Inflammatory macrophage treated with lipopolysaccharide for 1 hour (primary cell): ENCODE measurements at regions not wholly inside any gene's neighbourhood (a gene's known extent, or its start where the extent isn't known, plus 50 kb on each side); places are given as distances from the start of the nearest gene placed in this dataset.

Experiments
- DNase-seq, 2 donors: peaks; one replicate each; pipeline ENCODE4 v3.0.0-alpha.2; 2020 to 2022

DNA sequence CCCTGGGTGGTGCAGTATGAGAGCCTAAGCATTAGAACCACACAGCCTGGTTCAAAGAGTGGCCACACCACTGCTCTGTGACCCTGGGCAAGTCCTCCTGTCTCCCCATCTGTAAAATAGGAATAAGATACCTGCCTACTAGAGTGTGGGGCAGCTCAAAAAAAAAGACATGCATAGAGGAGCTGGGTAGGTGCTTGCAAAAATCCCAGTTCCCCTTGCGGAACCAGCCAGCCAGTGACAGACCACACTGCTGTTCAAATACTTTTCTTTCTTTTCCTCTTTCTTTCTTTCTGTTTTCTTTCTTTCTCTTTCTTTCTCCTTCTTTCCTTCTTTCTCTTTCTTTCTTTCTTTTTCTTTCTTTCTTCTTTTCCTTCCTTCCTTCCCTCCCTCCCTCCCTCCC lies 63.0 kb upstream of the TRIM2 start:
- DNase-seq = no peak

DNA sequence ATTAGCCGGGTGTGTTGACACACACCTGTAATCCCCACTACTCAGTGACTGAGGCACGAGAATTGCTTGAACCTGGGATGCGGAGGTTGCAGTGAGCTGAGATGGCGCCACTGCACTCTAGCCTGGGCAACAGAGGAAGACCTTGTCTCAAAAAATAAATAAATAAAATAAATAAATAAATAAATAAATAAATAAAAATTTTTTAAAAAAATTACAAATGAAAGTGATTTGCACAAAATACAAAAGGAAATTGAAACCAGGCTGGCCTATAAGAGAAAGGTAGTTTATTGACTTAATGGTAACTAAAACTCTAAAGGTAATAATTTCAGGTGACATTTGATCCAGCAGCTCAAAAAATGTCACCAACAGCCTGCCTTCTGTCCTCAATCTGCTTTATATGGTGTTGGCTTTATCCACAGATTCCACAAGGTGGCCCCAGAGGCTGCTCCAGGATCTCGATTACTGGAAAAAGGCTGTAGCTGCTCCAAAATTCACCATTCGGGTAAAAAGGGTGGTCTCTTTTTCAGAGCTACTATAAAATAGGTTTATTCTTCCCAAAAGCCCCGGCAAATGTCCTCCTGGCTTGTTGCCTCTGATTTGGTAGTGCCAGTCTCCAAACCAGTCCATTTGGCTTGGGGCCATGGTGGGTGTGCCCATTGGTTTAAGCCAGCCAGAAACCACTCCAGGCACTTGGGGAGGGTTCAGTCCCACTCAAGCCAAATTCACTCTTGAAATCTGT lies 61.4 kb upstream of the TRIM2 start:
- peak; percentile 51 to 73 for DNase-seq

DNA sequence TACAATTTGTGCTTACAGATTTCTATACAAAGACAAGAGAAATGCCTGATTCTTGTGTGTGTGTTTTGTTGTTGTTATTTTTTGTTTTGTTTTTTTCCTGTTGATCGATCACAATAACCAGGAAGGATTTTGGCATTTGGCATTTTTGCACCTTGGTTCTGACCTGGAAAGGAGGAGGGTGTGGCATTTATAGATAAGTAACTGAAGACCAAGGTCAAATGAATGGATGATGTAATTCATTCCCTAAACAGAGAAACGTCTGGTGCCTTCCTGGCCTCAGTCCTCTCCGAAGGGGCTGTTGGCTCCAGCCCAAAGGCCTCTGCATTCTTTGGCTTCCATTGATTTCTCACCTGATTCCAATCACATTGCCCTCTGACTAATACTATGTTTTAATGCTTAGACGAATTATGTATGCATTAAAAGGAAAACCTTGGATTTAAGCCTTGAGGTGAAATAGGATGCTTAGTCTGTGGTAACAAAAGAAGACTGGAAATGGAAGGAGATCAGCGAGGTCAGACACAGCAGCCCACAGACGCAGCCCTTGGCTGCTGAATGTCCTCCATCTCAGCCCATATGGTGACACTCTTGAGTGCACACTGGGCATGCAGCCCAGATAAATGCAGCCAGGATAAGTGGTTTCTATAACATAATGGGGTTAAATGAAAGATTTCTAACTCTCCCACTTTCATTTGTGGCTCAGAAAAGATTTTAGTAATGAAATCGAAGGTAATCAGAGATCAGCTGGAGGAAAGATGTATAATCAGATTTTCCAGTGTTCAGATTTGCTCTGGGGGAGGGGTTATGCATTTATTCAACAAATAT lies 60.5 kb upstream of the TRIM2 start:
- DNase-seq = no peak

DNA sequence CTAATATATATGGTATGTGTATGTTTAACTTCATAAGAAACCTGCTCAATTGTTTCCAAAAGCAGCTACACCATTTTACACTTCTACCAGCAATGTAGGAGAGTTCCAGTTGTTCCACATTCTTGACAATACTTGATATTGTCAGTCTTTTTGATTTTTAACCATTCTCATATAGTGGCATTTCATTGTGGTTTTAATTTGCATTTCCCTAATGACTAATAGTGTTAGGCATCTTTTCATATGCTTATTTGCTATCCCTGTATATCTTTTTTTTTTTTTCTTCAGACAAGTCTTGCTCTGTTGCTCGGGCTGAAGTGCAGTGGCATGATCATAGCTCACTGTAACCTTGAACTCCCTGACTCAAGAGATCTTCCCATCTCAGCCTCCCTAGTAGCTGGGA lies 58.2 kb upstream of the TRIM2 start:
- DNase-seq = no peak

DNA sequence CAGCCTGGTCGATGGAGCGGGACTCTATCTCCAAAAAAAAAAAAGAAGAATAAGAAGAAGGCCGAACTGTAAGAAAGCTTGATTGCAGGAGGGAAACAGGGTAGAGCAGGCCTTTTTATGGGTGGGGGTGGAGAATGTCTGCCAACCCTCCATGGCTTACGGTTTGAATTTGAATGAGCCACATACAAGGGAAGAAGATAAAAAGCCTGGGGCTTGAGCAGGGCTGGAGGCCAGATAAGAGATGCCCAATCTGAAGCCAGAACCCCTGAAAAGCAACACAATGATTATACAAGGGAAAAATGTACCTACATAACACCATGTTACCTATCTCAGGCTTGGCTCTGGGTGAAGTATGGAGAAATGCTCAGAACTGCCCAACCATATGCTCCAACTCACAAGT lies 57.3 kb upstream of the TRIM2 start:
- DNase-seq = no peak

DNA sequence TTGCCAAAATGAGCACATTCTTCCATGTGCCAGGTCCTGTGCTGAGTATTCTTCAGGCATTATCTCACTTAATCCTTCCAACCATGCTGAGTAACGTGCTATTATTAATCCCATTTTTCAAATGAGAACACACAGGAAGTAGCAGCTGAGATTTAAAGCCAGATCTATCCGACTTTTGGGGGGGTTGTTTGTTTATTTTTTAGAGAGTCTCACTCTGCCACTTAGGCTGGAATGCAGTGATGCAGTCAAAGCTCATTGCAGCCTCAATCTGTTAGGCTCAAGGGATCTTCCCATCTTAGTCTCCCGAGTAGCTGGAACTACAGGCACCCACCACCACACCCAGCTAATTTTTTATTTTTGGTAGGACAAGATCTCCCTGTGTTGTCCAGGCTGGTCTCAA lies 55.5 kb upstream of the TRIM2 start:
- no peak for DNase-seq

DNA sequence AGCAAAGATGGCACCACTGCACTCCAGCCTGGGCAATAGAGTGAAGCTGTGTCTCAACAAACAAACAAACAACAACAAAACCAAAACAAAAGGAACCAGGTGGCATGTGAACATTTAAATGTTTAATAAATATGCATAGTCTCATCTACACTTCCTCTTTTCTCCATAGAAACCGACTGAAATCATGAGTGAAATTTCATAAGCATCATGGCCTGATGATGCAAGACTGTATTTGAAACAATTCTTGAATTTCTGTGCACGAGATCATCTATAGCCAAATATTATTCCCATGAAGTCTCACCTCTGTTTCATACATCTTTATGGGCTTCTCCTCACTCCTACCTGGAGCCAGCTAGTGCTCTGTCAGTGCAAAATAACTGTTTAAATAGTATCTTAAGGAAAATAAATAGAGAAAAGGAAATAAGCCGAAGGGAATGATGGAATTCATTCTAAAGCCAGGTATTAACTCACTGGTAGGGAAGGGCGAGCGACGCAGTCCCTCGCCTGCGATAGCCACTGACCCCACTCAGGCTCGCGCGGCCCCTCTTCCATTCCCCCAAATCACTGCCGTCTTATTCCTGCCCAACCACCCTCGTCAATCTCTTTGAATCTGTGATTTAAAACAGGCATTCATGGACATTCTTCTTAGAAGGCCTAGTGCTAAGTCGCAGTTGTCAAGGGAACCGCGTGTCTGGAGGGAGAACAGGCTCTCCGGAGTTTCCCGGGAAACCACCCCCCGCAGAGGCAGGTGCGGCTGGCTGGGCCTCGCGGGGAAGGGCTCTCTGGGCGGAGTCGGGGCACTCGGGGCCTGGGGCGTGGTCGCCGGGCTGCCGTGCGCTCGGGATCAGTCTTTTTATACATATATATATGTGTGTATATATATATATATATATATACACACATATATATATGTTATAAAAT lies 52.4 kb upstream of the TRIM2 start:
- DNase-seq = peak; percentile 87 to 88

DNA sequence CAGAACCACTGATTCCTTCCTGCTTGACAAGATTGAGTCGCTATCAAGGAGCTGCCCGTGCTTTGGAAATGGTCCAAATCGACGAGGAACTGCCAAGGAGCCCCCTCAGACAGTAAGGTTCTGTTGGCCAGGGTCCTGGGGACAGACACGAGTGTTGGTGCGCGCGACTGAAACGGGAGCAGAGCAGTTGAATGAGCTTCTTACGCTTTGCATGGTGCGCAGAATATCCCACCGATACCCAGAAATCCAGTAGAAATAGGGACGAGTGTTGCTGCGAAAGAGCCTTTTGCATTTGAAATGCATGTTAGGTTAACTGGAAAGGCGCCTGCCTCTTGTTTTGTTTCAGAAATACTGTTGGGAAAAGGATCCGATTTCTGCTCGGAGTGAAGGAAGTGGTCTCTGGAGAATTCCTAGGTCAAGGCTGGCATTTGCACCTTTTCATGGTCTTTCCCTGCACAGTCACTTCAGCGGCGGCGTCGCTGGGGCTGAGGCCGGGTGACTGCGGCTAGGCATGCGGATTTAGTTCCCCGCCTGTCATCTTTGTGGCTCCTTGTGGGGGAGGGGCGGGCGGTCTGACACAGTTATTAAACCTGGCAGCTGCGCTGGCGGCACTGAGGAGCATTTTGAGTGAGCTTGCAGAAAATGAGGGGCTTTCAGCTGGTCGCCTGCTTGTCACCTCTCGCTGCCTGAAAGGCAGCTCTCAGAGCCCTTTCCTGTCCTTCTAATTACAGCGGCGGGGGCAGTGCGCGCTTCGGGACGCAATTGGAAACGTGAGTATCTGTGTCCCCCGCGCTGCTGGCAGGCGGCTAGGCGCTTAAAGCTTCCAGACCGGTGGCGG lies 51.5 kb upstream of the TRIM2 start:
- peak; percentile 12 to 23 for DNase-seq

DNA sequence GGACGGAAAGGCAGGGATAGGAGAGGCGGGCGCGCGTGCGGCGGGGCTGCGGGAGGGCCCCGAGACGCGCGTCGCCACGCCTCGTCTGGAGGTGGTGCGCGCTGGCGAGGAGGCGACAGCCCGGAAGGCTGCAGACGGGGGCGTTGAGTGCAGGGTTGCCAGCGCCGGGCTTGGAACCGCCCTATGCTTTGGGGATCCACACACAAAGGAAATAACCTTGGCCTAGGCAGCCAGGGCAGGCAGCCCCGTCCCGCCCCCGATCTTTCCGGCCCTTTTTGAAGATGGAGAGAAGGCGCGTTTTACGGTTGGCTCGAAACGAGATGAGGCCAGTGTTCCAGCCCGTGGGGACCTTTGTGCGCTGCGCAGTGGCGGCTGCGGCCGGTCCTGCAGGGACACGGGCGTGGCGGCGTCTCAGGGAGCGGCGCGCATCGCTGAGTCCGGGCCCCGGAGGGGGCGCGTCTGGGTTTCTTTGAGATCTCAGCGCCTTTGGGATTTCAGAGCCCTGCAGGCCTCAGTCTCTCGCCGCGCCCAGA lies 50.8 kb upstream of the TRIM2 start:
- DNase-seq = peak; percentile 61 to 79

DNA sequence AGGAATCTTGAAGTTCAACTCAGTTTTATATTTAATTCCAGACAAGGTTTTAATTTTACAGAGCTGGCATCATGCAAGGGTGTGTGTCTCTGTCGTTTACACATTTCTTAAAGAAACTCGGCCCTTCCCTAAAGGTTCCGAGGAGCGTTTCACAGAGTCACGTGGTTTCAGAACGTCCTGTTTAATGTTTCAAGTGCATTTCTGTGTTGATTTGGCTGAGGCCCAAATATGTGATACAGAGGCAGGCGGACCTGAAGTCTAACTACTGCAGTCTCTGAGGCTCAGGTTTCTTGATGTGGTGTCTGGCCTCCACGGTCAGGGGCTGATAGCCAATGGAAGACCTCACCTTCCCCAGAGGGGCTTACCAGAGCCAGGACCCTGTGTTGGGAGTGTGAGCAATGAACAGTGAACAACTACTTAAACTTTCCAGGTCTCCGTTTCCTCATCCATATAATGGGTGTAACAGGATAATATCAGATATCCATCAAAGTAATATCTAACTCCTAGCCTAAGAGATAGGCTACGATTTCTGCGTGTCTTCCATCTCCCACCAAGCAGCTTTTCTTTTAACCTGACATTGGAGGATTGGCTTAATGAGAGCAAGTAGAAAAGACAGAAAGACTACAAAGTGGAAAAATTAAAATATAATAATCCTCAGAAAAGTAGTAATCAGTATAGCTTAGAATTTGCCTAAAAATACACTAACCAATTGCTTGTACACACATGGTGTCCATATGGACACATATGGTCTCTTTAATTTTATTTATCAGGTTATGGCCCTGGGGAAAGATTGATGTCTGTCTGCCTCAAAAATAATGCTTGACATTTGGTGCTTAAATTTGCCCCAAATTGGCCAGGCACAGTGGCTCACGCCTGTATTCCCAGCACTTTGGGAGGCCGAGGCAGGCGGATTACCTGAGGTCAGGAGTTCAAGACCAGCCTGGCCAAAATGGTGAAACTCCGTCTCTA lies 50.0 kb upstream of the TRIM2 start:
- peak; percentile 30 to 35 for DNase-seq
